GM21390 (cell line): ENCODE measurements at regions not wholly inside any gene's neighbourhood (a gene's known extent, or its start where the extent isn't known, plus 50 kb on each side); places are given as distances from the start of the nearest gene placed in this dataset.

Experiments
- ATAC-seq: cut with Tn5 transposase; IDR thresholded peaks from one replicate; pipeline ENCODE4 v1.9.1; 2021; ENCODE audit not compliant: unreplicated experiment

- ATAC-seq: no peak
Observed at GRCh38 chr1:213914392-213914791, 73.4 kb upstream of the PROX1 start.

GRCh38 chr1:213921311-213921710 lies 66.5 kb upstream of the PROX1 start:
- no peak for ATAC-seq

DNA sequence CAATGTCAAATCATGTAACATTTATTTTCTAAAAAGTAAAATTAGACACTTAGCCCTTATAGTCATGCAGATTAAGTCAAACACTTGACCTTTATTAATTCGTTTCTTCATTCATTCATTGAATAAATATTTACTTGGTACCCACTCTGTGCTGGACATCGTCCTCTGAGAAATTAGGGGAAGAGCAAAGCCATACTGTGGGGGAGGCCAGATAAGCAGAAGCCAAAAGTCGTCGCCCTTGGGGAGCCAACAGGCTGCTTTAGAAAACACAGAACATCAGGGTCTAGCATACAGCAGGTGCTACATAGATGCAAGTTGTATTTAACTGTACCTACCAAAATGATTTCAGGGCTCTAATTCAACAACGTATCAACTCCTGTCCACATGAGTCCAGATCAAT lies 66.1 kb upstream of the PROX1 start:
- no peak for ATAC-seq

DNA sequence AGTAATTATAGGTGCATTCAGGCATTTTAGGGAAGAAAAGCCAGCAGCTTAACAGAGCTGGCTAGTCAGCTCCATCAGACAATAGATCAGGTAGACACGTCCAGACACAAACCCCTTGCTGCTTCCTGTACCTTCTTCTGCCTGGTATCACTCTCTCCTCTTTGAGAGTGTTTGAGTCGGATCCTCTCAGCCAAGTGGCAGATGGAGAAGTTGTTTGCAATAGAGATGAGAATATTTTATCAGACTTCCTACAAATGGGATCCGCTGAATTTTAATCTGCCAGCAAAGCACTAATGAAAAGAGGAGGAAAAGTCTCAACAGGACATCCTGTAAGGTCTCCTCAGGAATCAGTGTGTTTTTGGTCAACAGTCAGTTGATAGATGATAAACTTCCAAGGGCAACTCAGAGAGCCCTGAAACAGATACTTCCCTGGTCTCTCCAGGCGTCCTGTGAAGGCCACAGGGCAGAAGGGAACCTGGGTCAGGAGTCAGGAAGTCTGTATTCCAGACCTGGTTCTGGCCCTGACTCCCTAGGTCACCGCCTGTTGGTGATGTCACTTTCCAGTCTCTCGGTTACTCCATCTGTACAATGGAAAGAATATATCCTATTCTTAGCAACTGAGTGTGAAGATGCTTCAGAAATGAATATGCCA lies 62.1 kb upstream of the PROX1 start:
- ATAC-seq: no peak

GRCh38 chr1:213927846-213928245 lies 59.9 kb upstream of the PROX1 start:
- ATAC-seq: no peak

DNA sequence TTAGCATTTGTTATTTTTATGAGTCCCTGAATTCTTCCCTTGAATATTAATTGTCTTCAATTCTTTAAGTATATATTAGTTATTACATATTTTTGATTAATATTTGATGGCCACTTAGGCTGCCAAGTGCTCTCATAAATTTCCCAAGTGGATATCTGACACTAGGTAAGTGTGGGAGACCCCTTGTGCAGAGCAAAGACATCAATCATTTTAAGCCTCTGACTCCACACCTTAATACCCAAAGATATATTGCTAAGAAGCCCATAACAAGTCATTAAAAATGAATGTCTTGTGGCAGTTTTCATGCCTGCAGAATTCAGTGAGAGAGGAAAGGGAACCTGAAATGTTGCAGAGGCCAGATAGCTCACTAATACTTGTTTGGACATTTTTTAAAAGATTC lies 58.4 kb upstream of the PROX1 start:
- ATAC-seq: no peak

- ATAC-seq: no peak
Observed at GRCh38 chr1:213931836-213932235, 55.9 kb upstream of the PROX1 start.

- no peak for ATAC-seq
Observed at GRCh38 chr1:213933336-213933735, 54.4 kb upstream of the PROX1 start.

- ATAC-seq: no peak
Observed at GRCh38 chr1:213934649-213935048, 53.1 kb upstream of the PROX1 start.

GRCh38 chr1:213936571-213936970 lies 51.2 kb upstream of the PROX1 start:
- no peak for ATAC-seq
